ENCODE measurements at regions not wholly inside any gene's neighbourhood (a gene's known extent, or its start where the extent isn't known, plus 50 kb on each side); places are given as distances from the start of the nearest gene placed in this dataset.
"Not testable (repeated sequence)": the region's sequence is repeated elsewhere in the genome, so short reads cannot be mapped to it uniquely, and the experiment has no call there.

GRCh38 chr5:91490316-91490715 lies 107.2 kb upstream of the ARRDC3 start:
- Histone ChIP-seq H3K27me3 (no peaks in the 10 kb centered on the region), H3K4me1 (no peaks in the 10 kb centered on the region), H3K36me3 (no peaks in the 10 kb centered on the region), H3K27ac (no peak overlapping the region), H3K4me3 (replicated peaks in 1 of 3) (no peak overlapping the region), H3K9me3 (no peaks in the 10 kb centered on the region)
- TF ChIP-seq, protein P1, sequence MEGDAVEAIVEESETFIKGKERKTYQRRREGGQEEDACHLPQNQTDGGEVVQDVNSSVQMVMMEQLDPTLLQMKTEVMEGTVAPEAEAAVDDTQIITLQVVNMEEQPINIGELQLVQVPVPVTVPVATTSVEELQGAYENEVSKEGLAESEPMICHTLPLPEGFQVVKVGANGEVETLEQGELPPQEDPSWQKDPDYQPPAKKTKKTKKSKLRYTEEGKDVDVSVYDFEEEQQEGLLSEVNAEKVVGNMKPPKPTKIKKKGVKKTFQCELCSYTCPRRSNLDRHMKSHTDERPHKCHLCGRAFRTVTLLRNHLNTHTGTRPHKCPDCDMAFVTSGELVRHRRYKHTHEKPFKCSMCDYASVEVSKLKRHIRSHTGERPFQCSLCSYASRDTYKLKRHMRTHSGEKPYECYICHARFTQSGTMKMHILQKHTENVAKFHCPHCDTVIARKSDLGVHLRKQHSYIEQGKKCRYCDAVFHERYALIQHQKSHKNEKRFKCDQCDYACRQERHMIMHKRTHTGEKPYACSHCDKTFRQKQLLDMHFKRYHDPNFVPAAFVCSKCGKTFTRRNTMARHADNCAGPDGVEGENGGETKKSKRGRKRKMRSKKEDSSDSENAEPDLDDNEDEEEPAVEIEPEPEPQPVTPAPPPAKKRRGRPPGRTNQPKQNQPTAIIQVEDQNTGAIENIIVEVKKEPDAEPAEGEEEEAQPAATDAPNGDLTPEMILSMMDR (IDR thresholded peaks at IDR 0.05) = no peak
- TF ChIP-seq POLR2A (IDR thresholded peaks at IDR 0.05) = no peak
- no peak for DNase-seq
- 88 to 89% methylated on average over 3 of the region's 3 CpGs for WGBS, 2 donors
- intact Hi-C loops (cut with DNase I) = no loop called here

GRCh38 chr5:91487420-91487819 lies 104.3 kb upstream of the ARRDC3 start:
- H3K4me3 ChIP-seq (replicated peaks in 1 of 3) = no peak overlapping the region
- intact Hi-C loops (cut with DNase I) = no loop called here
- DNase-seq = no peak
- no peaks in the 10 kb centered on the region for H3K36me3 ChIP-seq
- 24 to 28% methylated on average over 2 of the region's 2 CpGs for WGBS, 2 donors
- H3K27me3 ChIP-seq = no peaks in the 10 kb centered on the region
- H3K9me3 ChIP-seq = no peaks in the 10 kb centered on the region
- no peak overlapping the region for H3K27ac ChIP-seq
- TF ChIP-seq, protein P1 (IDR thresholded peaks at IDR 0.05) = no peak
- no peak for TF ChIP-seq POLR2A (IDR thresholded peaks at IDR 0.05)
- no peaks in the 10 kb centered on the region for H3K4me1 ChIP-seq

DNA sequence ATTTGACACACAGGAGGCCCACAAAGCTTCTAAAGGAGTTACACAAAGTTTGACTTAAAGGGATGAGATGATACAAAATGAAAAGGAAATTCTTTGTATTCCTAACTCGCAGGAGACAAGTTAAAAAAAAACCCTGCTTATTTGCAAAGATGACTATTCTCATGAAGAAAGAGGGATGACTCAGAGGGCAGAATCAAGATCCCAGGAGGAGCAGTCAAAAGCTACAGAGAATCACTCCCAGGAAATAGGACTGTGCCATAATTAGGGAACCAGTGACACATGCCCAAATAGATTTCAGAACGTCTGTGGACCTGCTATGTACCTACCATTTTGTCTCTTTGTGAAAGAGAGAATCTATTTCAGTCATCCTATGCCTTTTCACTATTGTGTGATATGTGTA lies 103.5 kb upstream of the ARRDC3 start:
- Histone ChIP-seq H3K27ac (no peak overlapping the region), H3K27me3 (no peaks in the 10 kb centered on the region), H3K4me1 (no peaks in the 10 kb centered on the region), H3K9me3 (no peaks in the 10 kb centered on the region), H3K36me3 (no peaks in the 10 kb centered on the region), H3K4me3 (replicated peaks in 1 of 3) (no peak overlapping the region)
- no peak for DNase-seq
- intact Hi-C loops (cut with DNase I) = no loop called here
- TF ChIP-seq, protein P1 (IDR thresholded peaks at IDR 0.05) = no peak
- no peak for TF ChIP-seq POLR2A (IDR thresholded peaks at IDR 0.05)
- WGBS, 2 donors = 71 to 72% methylated on average over 2 of the region's 2 CpGs

- no peak overlapping the region for H3K4me3 ChIP-seq (replicated peaks in 1 of 3)
- H3K27ac ChIP-seq = no peak overlapping the region
- DNase-seq = no peak
- H3K4me1 ChIP-seq = no peaks in the 10 kb centered on the region
- H3K36me3 ChIP-seq = no peaks in the 10 kb centered on the region
- H3K9me3 ChIP-seq = no peaks in the 10 kb centered on the region
- H3K27me3 ChIP-seq = no peaks in the 10 kb centered on the region
- intact Hi-C loops (cut with DNase I) = no loop called here
- TF ChIP-seq POLR2A (IDR thresholded peaks at IDR 0.05) = no peak
- TF ChIP-seq, protein P1 (IDR thresholded peaks at IDR 0.05) = no peak
These were observed 101.5 kb upstream of the ARRDC3 start for GRCh38 chr5:91484662-91485061.

DNA sequence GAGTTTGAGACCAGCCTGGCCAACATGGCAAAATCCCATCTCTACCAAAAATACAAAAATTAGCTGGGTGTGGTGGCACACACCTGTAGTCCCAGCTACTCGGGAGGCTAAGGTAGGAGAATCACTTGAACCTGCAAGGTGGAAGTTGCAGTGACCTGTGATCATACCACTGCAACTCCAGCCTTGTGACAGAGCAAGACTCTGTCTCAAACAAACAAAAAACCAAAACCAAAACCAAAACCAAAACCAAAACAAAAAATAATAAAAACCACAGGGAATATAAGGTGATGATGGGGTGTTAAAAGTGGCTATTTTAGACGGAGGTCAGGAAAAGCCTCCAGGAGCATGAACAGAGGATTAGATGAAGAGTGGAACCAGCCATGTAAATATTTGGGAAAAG lies 96.3 kb upstream of the ARRDC3 start:
- H3K27ac ChIP-seq; H3K4me3 ChIP-seq (replicated peaks in 1 of 3); DNase-seq; H3K36me3 ChIP-seq; H3K27me3 ChIP-seq; H3K9me3 ChIP-seq; H3K4me1 ChIP-seq; intact Hi-C loops (cut with DNase I): not testable (repeated sequence)
- WGBS, 2 donors = 72 to 73% methylated on average over 2 of the region's 2 CpGs

GRCh38 chr5:91478096-91478495 lies 95.0 kb upstream of the ARRDC3 start:
- H3K4me3 ChIP-seq (replicated peaks in 1 of 3) = no peak overlapping the region
- DNase-seq = no peak
- TF ChIP-seq, protein P1 (IDR thresholded peaks at IDR 0.05) = no peak
- TF ChIP-seq POLR2A (IDR thresholded peaks at IDR 0.05) = no peak
- intact Hi-C loops (cut with DNase I) = no loop called here
- no peak overlapping the region for H3K27ac ChIP-seq
- no peaks in the 10 kb centered on the region for H3K4me1 ChIP-seq
- 91 to 95% methylated on average over 2 of the region's 2 CpGs for WGBS, 2 donors
- no peaks in the 10 kb centered on the region for H3K36me3 ChIP-seq
- H3K27me3 ChIP-seq = no peaks in the 10 kb centered on the region
- H3K9me3 ChIP-seq = no peaks in the 10 kb centered on the region

Data from thyroid gland (tissue), 4 donors.